HCT116 (cell line): ENCODE measurements at regions not wholly inside any gene's neighbourhood (a gene's known extent, or its start where the extent isn't known, plus 50 kb on each side); places are given as distances from the start of the nearest gene placed in this dataset.

ENCODE experiments used
- ATAC-seq: fragments of 200-7000 bp; cut with Tn5 transposase; 2 replicates; pipeline ENCODE4 v1.9.1; 2020; ENCODE audit warnings: mild to moderate bottlenecking, moderate library complexity
- BruUV-seq: library from RNA; stranded (reverse); fragments of 400-500 nt; replicated peaks from 2 replicates; lab custom pipeline; 2021; lab: Mats Ljungman, UMichigan
- CTCF ChIA-PET: fragments of 300-600 bp; sonication (Branson Sonifier 250); formaldehyde crosslinking; loops from one replicate; lab custom pipeline; 2021; ENCODE audit warnings: antibody characterized with exemption; lab: Charles Lee
- POLR2A ChIA-PET: fragments of 300-600, 350-600 bp; sonication (Branson Sonifier 250); formaldehyde crosslinking; loops from one replicate; lab custom pipeline; 2021; ENCODE audit warnings: antibody characterized with exemption; lab: Charles Lee
- RAD21 ChIA-PET, 2 experiments: fragments of 300-600 bp; sonication (Branson Sonifier 250); formaldehyde crosslinking; loops; one replicate each; lab custom pipeline; 2023; ENCODE audit warnings: low total read pairs in 2 of 2; ENCODE audit not compliant: uncharacterized antibody in 2 of 2, unreplicated experiment in 2 of 2, low non-redundant PET in 1 of 2; lab: Charles Lee
- DNase-seq: peaks from one replicate; pipeline ENCODE4 v3.0.0-alpha.2; 2010; ENCODE audit warnings: low read depth, low spot score
- H2AFZ ChIP-seq: fragments of 200-600 bp; shearing (Covaris generic), sonication (generic); 2 replicates; pipeline ENCODE4 v1.6.1; 2017; ENCODE audit warnings: low read depth, mixed run types, mixed read lengths, antibody characterized with exemption, low read length; ENCODE audit not compliant: poor library complexity, severe bottlenecking
- H3K27ac ChIP-seq: 2 replicates; pipeline ENCODE4 v1.5.1; 2012; ENCODE audit warnings: low read depth, low read length
- H3K27me3 ChIP-seq: fragments of 200-600 bp; sonication (generic); 2 replicates; pipeline ENCODE4 v1.6.1; 2016; ENCODE audit warnings: mixed run types, low read length, mixed read lengths; ENCODE audit not compliant: insufficient read depth
- H3K36me3 ChIP-seq, 2 experiments: fragments of 200-500 bp in 1 of 2; fragments of 200-600 bp in 1 of 2; sonication (Bioruptor generic) in 1 of 2; sonication (generic) in 1 of 2; 2 replicates each; pipeline versions ENCODE4 v1.5.1 to v1.6.1; 2014 to 2016; ENCODE audit warnings: low read length in 2 of 2, inconsistent platforms in 1 of 2, mixed read lengths in 1 of 2, mixed run types in 1 of 2; ENCODE audit not compliant: insufficient read depth in 2 of 2, control insufficient read depth in 1 of 2
- H3K4me1 ChIP-seq, 2 experiments: fragments of 200-600 bp in 1 of 2; sonication (generic) in 1 of 2; 2 replicates each; pipeline versions ENCODE4 v1.5.1 to v1.6.1; 2012 to 2017; ENCODE audit warnings: low read length in 2 of 2, inconsistent platforms in 1 of 2, mild to moderate bottlenecking in 1 of 2, mixed read lengths in 1 of 2, mixed run types in 1 of 2, moderate library complexity in 1 of 2; ENCODE audit not compliant: insufficient read depth in 2 of 2, control insufficient read depth in 1 of 2
- H3K4me2 ChIP-seq: fragments of 200-600 bp; sonication (generic); 2 replicates; pipeline ENCODE4 v1.6.1; 2017; ENCODE audit warnings: mixed run types, low read length, mixed read lengths
- H3K4me3 ChIP-seq, 2 experiments: fragments of 200-600 bp in 1 of 2; sonication (generic) in 1 of 2; replicated peaks in 1 of 2; 2 replicates each; pipeline ENCODE4 v1.5.1; 2011 to 2016; ENCODE audit warnings: low read length in 2 of 2, control low read depth in 1 of 2, low read depth in 1 of 2, mild to moderate bottlenecking in 1 of 2, mixed read lengths in 1 of 2, mixed run types in 1 of 2
- H3K79me2 ChIP-seq: fragments of 200-600 bp; sonication (generic); 2 replicates; pipeline ENCODE4 v1.6.1; 2017; ENCODE audit warnings: mild to moderate bottlenecking, mixed run types, low read length, moderate library complexity, mixed read lengths; ENCODE audit not compliant: insufficient read depth
- H3K9ac ChIP-seq: fragments of 200-600 bp; sonication (generic); 2 replicates; pipeline ENCODE4 v1.6.1; 2016; ENCODE audit warnings: low read length, mixed read lengths
- H3K9me2 ChIP-seq: fragments of 200-600 bp; sonication (generic), shearing (Covaris generic); 2 replicates; pipeline ENCODE4 v1.6.1; 2017; ENCODE audit warnings: mixed run types, mild to moderate bottlenecking, moderate library complexity; ENCODE audit not compliant: insufficient read depth
- H3K9me3 ChIP-seq, 2 experiments: fragments of 200-500 bp in 1 of 2; fragments of 200-600 bp in 1 of 2; sonication (Bioruptor generic) in 1 of 2; sonication (generic) in 1 of 2; 2 replicates each; pipeline ENCODE4 v1.6.1; 2014 to 2017; ENCODE audit warnings: low read length in 2 of 2, mixed read lengths in 2 of 2, inconsistent platforms in 1 of 2, low read depth in 1 of 2, mild to moderate bottlenecking in 1 of 2, mixed run types in 1 of 2, moderate library complexity in 1 of 2; ENCODE audit not compliant: control insufficient read depth in 1 of 2, insufficient read depth in 1 of 2
- H4K20me1 ChIP-seq: fragments of 200-600 bp; sonication (generic), shearing (Covaris generic); 2 replicates; pipeline ENCODE4 v1.6.1; 2017; ENCODE audit warnings: mixed run types, mild to moderate bottlenecking, moderate library complexity; ENCODE audit not compliant: insufficient read depth
- EZH2 ChIP-seq: fragments of 200-600 bp; sonication (generic); IDR thresholded peaks from 2 replicates; pipeline ENCODE4 v1.6.1; 2017; ENCODE audit warnings: antibody characterized with exemption, mixed run types
- POLR2AphosphoS5 ChIP-seq: IDR thresholded peaks from 2 replicates; pipeline ENCODE4 v1.6.1; 2011; ENCODE audit warnings: mild to moderate bottlenecking, low read depth, low read length, moderate library complexity
- YY1 ChIP-seq: IDR thresholded peaks from 2 replicates; pipeline ENCODE4 v1.6.1; 2011; ENCODE audit warnings: low read length, low read depth, moderate library complexity, mild to moderate bottlenecking; ENCODE audit not compliant: insufficient replicate concordance; ENCODE audit errors: extremely low read depth
- intact Hi-C: fragments of 100-400 bp; cut with micrococcal nuclease; formaldehyde crosslinking; loops from 2 replicates; pipeline ENCODE4 v1.10.0; 2022
- TF ChIP-seq, protein P1 (sequence below): IDR thresholded peaks from 2 replicates; pipeline ENCODE4 v1.6.1; 2011; ENCODE audit warnings: mild to moderate bottlenecking, low read length, moderate library complexity; ENCODE audit not compliant: insufficient replicate concordance; ENCODE audit errors: extremely low read depth

DNA sequence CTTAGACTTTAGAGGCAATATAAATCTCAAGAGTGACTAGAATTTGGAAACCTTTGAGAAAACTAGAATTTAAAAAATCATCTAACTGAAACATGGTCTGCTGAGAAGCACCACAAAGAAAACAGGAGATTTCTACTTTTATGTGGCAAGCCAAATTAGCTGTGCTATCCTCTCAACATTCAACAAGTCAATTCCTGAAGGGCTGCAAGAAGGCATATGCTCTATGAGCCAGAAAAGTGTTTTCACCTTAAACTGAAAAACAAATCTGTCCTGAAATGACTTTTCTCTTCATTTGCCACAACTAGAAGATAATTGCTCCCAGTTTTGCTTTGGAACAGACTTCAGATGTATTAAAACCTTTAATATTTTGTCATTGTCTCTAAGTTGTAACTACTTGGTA, 263.2 kb upstream of the EDNRA start:
- Histone ChIP-seq H3K36me3 (no peaks in the 10 kb centered on the region), H3K9me3 (no peaks in the 10 kb centered on the region), H3K4me1 (no peaks in the 10 kb centered on the region), H3K9me2 (no peaks in the 10 kb centered on the region), H3K9ac (no peak overlapping the region), H3K27me3 (no peaks in the 10 kb centered on the region), H3K79me2 (no peaks in the 10 kb centered on the region), H3K4me3 (no peak overlapping the region), H3K4me2 (no peak overlapping the region), H4K20me1 (no peaks in the 10 kb centered on the region), H2AFZ (peak overlapping the region; percentile 11), H3K27ac (no peak overlapping the region)
- intact Hi-C loops: no loop called here
- ChIA-PET CTCF (no interaction called here), POLR2A (no interaction called here), RAD21 (no interaction called here)
- no TSS peak for BruUV-seq
- ATAC-seq (no peak), DNase-seq (no peak)
- no peak for TF ChIP-seq YY1
- TF ChIP-seq, protein P1, sequence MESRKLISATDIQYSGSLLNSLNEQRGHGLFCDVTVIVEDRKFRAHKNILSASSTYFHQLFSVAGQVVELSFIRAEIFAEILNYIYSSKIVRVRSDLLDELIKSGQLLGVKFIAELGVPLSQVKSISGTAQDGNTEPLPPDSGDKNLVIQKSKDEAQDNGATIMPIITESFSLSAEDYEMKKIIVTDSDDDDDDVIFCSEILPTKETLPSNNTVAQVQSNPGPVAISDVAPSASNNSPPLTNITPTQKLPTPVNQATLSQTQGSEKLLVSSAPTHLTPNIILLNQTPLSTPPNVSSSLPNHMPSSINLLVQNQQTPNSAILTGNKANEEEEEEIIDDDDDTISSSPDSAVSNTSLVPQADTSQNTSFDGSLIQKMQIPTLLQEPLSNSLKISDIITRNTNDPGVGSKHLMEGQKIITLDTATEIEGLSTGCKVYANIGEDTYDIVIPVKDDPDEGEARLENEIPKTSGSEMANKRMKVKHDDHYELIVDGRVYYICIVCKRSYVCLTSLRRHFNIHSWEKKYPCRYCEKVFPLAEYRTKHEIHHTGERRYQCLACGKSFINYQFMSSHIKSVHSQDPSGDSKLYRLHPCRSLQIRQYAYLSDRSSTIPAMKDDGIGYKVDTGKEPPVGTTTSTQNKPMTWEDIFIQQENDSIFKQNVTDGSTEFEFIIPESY: no peak
- no peak for TF ChIP-seq EZH2

DNA sequence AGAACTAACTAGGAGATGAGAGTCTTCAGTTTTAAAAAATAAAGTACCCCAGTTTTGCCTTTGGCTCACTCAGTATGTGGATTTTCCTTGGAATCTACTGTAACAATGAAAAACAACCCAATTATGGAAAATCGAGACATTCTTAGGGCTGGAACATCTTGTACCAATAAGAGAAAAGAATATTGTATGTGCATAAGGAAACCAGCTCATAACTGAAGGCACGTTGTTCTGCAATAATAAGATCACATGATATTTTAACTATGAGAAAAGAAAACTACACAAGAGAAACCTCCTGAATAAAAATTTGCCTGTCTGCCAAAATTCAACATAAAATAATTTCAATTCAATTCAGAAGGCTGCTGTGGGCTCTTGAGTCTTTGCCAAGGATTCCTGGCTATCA, 261.8 kb upstream of the EDNRA start:
- no peaks in the 10 kb centered on the region for H4K20me1 ChIP-seq
- POLR2A ChIA-PET: no interaction called here
- H3K4me3 ChIP-seq: no peak overlapping the region
- intact Hi-C loops: no loop called here
- no peaks in the 10 kb centered on the region for H3K79me2 ChIP-seq
- H3K27ac ChIP-seq: no peak overlapping the region
- no peaks in the 10 kb centered on the region for H3K36me3 ChIP-seq
- ATAC-seq (no peak), DNase-seq (no peak)
- no TSS peak for BruUV-seq
- H3K9me3 ChIP-seq: no peaks in the 10 kb centered on the region
- no peaks in the 10 kb centered on the region for H3K4me1 ChIP-seq
- CTCF ChIA-PET: no interaction called here
- TF ChIP-seq EZH2 (no peak), POLR2AphosphoS5 (no peak)
- H3K9ac ChIP-seq: no peak overlapping the region
- H3K4me2 ChIP-seq: no peak overlapping the region
- no peaks in the 10 kb centered on the region for H3K27me3 ChIP-seq
- H3K9me2 ChIP-seq: no peaks in the 10 kb centered on the region
- H2AFZ ChIP-seq: no peak overlapping the region
- RAD21 ChIA-PET: no interaction called here
